ENCODE measurements at regions not wholly inside any gene's neighbourhood (a gene's known extent, or its start where the extent isn't known, plus 50 kb on each side); places are given as distances from the start of the nearest gene placed in this dataset.
A peak's percentile ranks its signal among the peaks of the same experiment; 100 is the strongest.

GRCh38 chr20:7399575-7399974, 540.7 kb downstream of the HAO1 start:
- no peak for DNase-seq (ENCODE audit: low read depth in 2 of 2)

- DNase-seq (ENCODE audit: low read depth in 2 of 2) = no peak
These were observed 533.6 kb downstream of the HAO1 start for GRCh38 chr20:7406671-7407070.

GRCh38 chr20:7410150-7410549, 530.1 kb downstream of the HAO1 start:
- DNase-seq (ENCODE audit: low read depth in 2 of 2) = no peak

- no peak for DNase-seq (ENCODE audit: low read depth in 2 of 2)
These were observed 529.2 kb downstream of the HAO1 start for GRCh38 chr20:7411075-7411474.

GRCh38 chr20:7415427-7415826, 524.8 kb downstream of the HAO1 start:
- DNase-seq (ENCODE audit: low read depth in 2 of 2) = no peak

GRCh38 chr20:7416382-7416781, 523.9 kb downstream of the HAO1 start:
- no peak for DNase-seq (ENCODE audit: low read depth in 2 of 2)

- no peak for DNase-seq (ENCODE audit: low read depth in 2 of 2)
These were observed 519.9 kb downstream of the HAO1 start for GRCh38 chr20:7420345-7420744.

GRCh38 chr20:7426890-7427496, 513.3 kb downstream of the HAO1 start:
- DNase-seq (ENCODE audit: low read depth in 2 of 2) = no peak

GRCh38 chr20:7428946-7429345, 511.3 kb downstream of the HAO1 start:
- DNase-seq (ENCODE audit: low read depth in 2 of 2) = no peak

GRCh38 chr20:7432612-7433011, 507.6 kb downstream of the HAO1 start:
- DNase-seq (ENCODE audit: low read depth in 2 of 2) = no peak

- DNase-seq (ENCODE audit: low read depth in 2 of 2) = no peak
These were observed 502.9 kb downstream of the HAO1 start for GRCh38 chr20:7437311-7437710.

GRCh38 chr20:7449269-7449668, 491.0 kb downstream of the HAO1 start:
- no peak for DNase-seq (ENCODE audit: low read depth in 2 of 2)

- DNase-seq (ENCODE audit: low read depth in 2 of 2) = no peak
These were observed 487.4 kb downstream of the HAO1 start for GRCh38 chr20:7452890-7453289.

- DNase-seq (ENCODE audit: low read depth in 2 of 2) = no peak
These were observed 486.2 kb downstream of the HAO1 start for GRCh38 chr20:7454047-7454446.

GRCh38 chr20:7458459-7458858, 481.8 kb downstream of the HAO1 start:
- no peak for DNase-seq (ENCODE audit: low read depth in 2 of 2)

GRCh38 chr20:7459083-7459482, 481.2 kb downstream of the HAO1 start:
- no peak for DNase-seq (ENCODE audit: low read depth in 2 of 2)

- no peak for DNase-seq (ENCODE audit: low read depth in 2 of 2)
These were observed 477.0 kb downstream of the HAO1 start for GRCh38 chr20:7463290-7463689.

GRCh38 chr20:7470912-7471311, 469.3 kb downstream of the HAO1 start:
- no peak for DNase-seq (ENCODE audit: low read depth in 2 of 2)

- DNase-seq (ENCODE audit: low read depth in 2 of 2) = no peak
These were observed 450.0 kb downstream of the HAO1 start for GRCh38 chr20:7490288-7490687.

GRCh38 chr20:7492257-7492656, 448.0 kb downstream of the HAO1 start:
- DNase-seq (ENCODE audit: low read depth in 2 of 2) = no peak

GRCh38 chr20:7493311-7493710, 446.9 kb downstream of the HAO1 start:
- no peak for DNase-seq (ENCODE audit: low read depth in 2 of 2)

- peak; percentile 69 to 73 for DNase-seq (ENCODE audit: low read depth in 2 of 2)
These were observed 443.8 kb downstream of the HAO1 start for GRCh38 chr20:7496394-7496991.

- DNase-seq (ENCODE audit: low read depth in 2 of 2) = peak; percentile 59 to 62
These were observed 442.3 kb downstream of the HAO1 start for GRCh38 chr20:7497985-7498384.

GRCh38 chr20:7499201-7499600, 441.1 kb downstream of the HAO1 start:
- DNase-seq (ENCODE audit: low read depth in 2 of 2) = no peak
